ENCODE measurements at regions not wholly inside any gene's neighbourhood (a gene's known extent, or its start where the extent isn't known, plus 50 kb on each side); places are given as distances from the start of the nearest gene placed in this dataset.
A peak's percentile ranks its signal among the peaks of the same experiment; 100 is the strongest.

DNA sequence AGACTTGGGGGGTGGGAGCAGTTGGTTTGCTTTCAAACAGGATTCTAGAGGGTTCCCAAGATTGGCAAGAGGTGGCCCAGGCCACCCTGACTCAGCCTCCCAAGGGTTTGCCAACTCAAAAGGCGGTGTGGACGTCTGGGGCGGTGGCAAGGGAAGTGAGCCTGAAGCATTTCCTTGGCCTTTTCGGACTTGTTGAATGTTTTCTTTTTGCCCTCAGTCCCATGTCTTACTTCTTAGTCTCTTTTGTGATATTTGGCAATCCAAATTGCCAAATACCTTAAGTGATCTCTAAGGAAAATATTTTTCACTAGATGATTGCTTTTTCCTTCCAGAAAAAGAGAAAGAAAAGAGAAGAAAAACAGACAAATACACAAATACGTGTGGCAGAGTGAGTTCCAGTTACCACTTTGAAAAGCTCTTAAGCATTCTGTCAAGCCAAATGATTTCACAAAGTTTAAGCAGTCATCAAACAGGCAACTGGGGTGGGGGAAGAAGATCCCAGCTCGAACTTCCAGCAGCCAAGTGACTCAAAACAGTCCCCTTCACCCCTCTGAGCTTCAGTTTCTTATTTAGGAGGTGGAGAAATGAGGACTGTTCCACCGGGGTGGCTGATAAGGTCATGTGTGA is 374.6 kb upstream of the USP24 start:
- intact Hi-C loops (cut with micrococcal nuclease), result no loop called here
- ATAC-seq, result peak; percentile 44
- no peak for DNase-seq

DNA sequence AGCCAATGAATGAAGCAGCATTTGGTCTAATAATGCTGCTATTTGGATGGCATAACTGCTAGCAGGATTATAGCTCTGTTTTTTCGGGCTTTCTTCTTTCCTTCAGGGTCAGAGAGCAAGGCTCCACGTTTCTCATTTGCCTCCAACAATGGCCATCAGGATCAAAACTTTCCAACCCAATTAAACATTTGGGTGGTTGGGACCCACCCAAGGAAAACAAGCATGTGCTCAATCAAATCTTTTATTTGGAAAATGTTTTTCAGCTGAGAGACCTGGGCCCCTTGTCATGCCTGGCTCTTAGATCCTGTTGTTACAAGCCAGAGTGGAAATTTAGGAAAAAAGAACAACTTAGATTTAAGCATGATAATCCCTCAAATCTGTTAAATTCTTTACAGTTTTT is 373.1 kb upstream of the USP24 start:
- ATAC-seq, result no peak
- intact Hi-C loops (cut with micrococcal nuclease), result no loop called here
- DNase-seq, result no peak

DNA sequence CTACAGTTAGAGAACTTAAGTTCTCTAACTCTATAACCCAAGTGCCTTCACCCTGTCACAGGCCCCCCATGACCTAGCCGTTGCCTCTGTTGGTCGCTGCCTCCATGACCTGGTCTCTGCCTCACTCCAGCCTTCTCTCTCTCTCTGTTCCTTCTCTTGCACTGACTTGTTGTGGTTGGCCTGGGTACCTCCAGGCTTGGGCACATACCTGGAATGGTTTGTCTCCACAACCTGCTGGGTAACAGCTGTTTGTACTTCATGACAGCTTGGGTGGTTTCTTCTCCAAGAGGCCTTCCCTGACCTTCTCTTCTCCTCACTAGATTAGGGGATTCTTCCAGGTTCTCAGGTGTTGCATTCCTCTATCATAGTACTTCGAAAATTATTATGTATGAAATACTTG is 371.6 kb upstream of the USP24 start:
- ATAC-seq (no peak), DNase-seq (no peak)
- intact Hi-C loops (cut with micrococcal nuclease), result no loop called here

DNA sequence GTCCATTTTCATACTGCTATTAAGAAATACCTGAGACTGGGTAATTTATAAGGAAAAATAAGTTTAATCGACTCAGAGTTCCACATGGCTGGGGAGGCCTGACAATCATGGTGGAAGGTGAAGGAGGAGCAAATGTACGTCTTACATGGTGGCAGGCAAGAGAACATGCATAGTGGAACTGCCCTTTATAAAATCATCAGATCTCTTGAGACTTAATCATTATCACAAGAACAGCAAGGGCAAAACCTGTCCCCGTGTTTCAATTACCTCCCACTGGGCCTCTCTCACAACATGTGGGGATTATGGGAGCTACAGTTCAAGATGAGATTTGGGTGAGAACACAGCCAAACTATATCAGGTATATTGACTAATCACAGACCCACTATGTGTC is 370.2 kb upstream of the USP24 start:
- DNase-seq (no peak), ATAC-seq (no peak)
- intact Hi-C loops (cut with micrococcal nuclease), result no loop called here

DNA sequence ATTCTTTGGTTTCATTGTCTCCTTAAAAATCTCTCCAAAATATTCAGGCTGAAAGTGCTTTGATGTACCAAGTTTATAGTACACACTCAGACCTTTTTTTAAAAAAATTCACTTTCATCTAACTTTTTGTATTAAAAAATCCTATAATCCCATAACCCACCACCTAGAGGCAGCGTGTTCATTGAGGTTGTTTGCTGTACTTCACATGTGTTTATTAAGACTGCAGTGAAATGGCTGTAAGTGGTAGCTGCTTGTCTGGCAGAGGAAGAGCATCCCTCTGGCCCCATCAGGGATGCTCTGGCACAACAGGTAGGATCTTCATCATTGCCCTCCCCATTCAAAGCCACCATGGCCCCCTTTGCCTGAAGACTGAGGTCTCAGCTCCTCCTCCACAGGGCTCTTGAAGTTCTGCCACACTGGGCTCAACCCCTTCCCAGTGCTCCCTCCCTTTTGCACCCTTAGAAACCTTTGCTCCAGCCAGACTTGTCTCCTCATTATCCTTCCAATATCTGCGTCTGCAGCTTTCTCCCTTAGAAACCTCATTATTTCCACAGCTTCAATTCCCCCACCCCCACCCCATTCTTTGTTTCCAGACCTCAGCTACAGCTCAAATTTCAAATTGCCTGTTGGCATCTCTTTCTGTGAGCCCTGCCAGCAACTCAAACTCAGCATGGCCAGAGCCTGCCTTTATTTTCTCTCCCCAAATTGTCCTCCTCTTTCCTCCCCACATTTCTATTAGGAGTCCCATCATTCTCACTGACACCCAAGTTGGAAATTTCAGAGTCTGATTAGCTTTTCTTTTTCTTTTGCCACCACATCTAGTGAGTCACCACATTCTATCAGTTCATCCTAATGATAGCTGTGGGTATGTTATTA is 369.6 kb upstream of the USP24 start:
- DNase-seq, result no peak
- intact Hi-C loops (cut with micrococcal nuclease), result no loop called here
- ATAC-seq, result peak; percentile 34

DNA sequence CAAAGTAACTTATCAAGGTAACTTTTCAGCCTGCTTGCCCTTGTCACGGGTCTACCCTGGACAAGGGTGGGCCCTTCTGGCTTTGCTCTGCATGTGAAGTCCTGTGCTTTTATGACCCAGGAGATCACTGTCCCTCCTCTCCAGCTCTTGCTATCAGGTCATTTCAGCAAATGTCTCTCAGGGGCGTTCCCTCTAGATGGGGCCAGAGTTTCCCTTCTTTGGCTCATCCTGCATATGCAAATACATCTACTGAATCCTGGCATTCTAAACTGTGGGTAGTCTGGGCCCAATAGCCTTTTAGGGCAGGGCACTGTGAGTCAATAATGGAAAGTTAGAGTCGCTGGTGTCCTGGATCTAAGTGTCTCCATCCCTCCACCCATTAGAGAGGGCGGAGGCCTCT is 366.9 kb upstream of the USP24 start:
- no peak for DNase-seq
- intact Hi-C loops (cut with micrococcal nuclease), result no loop called here
- no peak for ATAC-seq

DNA sequence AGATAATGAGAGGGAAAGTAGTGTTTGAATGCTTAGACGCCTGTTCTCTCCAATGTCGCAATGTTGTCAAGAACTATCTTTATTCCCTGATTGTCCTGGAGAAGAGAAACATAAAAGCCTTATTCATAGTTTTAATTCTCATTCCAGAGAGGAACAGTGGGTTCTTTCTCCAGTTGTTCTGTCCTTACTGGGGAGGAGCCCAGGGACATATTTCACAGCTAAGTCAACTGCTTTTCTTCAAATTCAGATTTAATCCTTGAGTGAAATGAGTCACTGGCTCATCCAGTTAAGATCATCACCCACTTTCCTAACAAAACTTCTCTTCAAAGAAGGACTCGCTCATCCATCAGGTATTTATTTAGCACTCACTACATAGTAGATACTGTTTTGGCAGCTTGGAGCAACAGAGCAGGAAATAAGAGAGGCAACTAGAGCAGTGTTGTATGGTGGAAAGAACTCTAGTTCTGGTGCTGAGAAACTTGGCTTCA is 365.7 kb upstream of the USP24 start:
- DNase-seq, result no peak
- intact Hi-C loops (cut with micrococcal nuclease), result no loop called here
- ATAC-seq, result peak; percentile 84

DNA sequence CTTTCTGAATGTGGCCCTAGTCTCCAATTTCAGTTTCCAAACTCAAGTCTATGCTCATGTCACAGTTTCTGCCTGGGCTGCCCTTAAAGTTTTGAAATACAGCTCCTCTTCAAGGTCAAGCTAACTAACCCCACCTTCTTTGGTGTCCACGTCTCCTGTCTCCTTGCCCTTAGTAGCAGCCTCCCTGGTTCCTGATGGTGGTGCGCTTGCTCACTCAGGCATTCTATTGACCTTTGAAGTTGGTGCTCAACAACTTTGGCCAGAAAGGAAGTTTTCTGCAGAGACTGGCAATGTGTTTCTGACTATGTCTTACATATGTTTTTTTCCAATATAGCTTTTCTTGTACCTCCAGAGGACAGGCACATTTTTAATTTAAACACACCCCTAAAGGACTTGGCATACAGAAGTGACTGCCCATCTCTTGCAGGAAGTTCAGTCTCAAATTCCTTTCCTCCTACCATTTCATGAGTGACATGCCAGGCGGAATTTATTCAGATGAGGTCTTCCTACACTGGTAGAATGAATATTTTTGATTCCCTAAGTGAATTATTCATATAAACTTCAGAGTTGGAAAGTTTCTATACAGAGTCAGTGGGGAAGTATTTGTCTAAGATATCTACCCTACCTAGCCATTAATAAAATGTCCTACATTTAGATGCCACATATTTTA is 364.3 kb upstream of the USP24 start:
- intact Hi-C loops (cut with micrococcal nuclease), result no loop called here
- ATAC-seq (no peak), DNase-seq (no peak)

DNA sequence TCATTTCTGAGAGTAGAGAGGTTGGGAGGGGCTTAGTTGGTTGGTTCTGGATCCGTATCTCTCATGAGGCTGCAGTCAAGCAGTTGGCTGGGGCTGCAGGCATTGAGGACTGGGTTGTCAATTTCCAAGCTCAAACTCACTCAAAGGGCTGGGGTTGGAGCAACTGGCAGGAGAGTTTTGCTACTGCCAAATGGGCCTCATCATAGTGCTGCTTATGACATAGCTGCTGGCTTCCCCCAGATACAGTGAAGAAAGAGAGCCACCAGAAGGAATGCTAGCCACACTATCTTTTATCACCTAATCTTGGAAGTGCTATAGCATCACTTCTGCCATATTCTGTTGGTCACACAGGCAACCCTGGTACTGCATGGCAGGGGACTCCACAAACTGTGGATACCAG is 363.5 kb upstream of the USP24 start:
- ATAC-seq, result no peak
- intact Hi-C loops (cut with micrococcal nuclease), result no loop called here
- DNase-seq, result no peak

DNA sequence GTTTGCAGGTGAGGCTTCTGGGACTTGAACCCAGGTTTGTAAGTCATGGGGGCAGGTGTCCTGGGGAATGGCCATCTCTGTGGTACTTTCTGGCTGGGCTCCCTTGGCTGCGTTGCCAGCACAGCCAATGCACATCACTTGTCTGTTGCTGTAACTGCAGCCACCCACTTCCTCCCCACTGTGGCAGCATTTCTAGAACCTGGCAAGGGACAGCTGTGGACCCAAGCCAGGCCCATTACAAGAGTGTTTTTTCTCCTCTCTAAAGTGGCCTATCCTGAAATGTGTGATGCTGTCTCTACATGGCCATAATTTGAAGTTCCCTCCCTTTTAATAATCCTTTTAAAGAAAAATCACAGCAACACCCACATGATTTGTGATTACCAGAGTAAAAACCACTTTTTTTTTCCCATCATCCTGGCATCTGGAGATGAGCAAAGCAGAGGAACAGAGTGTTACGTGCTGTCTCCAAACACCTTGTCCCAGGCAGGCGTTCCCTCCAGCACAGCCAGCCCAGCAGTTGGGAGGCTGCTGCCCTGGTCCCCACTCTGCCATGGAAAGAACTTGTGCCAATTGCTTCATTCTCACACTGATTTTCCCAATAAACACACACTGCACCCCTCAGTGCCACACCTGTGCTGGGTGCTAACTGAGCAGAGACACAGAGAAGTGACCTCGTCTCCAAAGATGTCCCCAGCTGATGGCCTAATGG is 360.6 kb upstream of the USP24 start:
- DNase-seq (peak; percentile 67), ATAC-seq (peak; percentile 84)
- intact Hi-C loops (cut with micrococcal nuclease), result no loop called here

DNA sequence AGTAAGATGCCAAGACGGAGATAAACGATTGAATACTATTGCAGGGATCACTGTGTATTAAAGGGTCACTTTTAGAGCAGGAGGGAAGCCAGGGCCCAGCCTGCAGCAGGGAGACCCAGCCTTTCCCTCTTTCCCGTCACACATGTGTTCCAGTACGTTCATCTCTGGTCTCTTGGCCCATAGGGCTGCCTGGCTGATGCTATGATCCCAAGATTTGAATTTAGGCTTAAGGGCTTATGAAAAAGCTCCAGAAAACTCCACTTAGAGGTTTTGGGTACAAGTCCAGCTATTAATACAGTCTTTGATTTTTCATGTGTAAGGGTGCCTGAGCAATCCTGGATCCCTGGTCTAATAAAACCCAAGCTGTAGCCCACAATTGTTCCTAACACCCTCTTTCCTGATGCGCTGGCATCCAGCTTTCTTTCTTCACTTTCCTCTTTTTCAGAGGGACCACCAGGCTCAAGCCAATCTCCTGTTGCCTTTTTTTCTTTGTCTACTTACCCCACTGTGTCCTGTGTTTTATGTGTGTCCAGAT is 359.6 kb upstream of the USP24 start:
- DNase-seq (no peak), ATAC-seq (no peak)
- intact Hi-C loops (cut with micrococcal nuclease), result no loop called here

DNA sequence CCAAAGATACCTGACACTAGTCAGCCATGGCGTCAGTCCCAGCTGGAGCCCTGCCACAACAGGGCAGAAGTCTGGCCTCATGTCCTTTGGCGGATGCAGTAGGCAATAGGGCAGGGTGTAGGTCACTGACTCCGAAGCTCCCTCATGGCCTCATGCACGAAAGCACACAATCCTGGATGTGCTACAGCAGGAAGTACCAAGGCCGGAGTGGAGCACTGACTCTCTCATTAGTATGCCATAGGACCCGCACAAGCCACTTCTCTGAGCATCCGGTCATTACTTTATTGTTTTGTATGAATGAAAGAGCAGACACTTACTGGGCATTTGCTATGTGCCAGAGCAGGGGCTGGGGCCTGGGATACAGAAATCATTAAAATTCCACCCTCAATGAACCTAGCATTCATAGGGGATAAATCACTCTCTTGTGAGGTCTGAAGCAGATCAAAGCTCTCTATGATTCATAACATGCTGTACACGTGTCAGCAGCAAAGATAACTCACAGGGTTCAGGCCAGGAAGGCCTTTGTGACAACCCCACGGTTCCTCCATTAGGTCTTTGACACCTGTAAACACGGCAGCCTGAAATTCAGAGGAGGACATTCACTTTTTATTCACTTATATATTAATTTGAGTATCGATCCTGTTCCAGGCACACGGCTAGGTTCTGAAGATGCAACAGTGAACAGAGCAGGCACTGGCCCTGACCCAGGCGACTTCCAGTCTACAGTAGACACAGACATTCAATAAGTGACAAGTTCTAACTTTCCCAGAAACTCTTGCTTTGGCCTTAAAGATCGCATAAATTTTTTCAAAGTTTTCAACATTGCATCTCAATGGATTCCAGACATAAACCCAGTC is 357.9 kb upstream of the USP24 start:
- intact Hi-C loops (cut with micrococcal nuclease), result no loop called here
- ATAC-seq (peak; percentile 32), DNase-seq (no peak)

DNA sequence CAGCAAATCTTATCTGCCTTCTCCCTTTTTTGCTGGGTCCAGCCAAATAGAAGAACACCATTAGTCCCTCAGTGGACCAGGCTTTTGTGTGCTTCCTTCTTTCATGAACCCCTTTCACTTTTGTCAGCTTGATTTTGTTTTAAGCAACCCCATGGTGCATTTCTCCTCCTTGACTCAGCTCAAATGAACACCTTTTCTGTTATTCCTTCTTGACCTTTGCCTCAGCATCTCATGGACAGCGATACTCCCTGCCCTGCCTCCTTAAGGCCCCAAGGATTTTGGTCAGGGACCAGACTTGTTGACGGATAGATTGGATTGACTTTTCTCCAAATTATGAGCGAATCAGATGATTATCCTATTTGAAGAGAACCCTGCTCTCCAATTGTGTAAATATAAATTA is 356.6 kb upstream of the USP24 start:
- DNase-seq (no peak), ATAC-seq (no peak)
- intact Hi-C loops (cut with micrococcal nuclease), result no loop called here

DNA sequence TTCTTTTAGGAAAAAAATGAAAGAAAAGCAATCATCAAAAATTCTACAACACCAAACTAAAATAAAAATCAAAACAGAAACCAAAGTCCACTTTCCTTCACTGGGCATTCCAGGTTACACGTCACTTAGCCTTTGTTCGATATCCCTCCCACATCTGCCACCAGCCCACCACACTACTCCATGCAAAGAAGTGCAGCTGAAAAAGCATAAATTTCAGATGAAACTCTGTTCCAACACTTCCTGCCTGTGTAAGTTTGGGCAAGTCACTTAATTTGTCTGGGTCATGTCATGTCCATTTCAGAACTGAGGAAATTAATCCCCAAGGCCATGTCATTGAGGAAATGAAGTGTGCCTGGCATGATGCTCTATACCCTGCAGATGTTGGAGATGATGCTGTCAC is 354.3 kb upstream of the USP24 start:
- ATAC-seq, result no peak
- intact Hi-C loops (cut with micrococcal nuclease), result no loop called here
- no peak for DNase-seq

DNA sequence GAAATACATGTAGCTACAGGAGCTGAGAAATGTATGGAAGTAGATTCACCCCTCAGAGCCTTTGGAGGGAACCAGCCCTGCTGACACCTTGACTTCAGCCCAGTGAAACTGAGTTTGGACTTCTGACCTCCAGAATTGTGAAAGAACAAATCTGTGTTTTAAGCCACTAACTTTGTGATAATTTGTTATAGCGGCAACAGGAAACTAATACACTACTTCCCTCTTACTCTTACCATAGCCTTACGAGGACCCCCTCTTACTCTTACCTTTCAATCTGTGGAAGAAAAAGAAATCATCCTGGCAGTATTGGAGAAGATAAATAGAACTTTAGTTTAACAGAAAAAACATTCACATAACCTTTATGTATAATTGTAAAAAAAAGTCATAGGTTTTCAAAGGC is 353.6 kb upstream of the USP24 start:
- no peak for ATAC-seq
- DNase-seq, result no peak
- intact Hi-C loops (cut with micrococcal nuclease), result no loop called here

DNA sequence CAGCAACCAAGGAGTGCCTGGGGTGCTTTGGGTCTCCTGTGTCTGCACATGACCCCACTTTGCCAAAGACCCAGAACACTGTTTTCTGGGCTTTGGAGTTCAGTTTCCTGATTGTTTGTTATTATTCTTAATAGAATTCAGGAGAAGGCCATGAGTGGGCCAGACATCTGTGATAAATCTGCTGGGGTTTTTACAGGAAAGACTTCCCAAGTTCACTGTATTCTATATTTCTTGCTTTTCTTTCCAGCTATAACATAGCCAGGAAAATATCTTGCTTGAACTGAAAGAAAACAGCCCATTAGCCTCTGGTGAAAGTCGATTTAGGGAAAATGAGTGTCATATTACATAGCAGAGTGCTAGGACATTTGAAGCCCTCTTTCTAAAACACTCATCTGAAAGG is 345.1 kb upstream of the USP24 start:
- intact Hi-C loops (cut with micrococcal nuclease), result no loop called here
- DNase-seq, result no peak

DNA sequence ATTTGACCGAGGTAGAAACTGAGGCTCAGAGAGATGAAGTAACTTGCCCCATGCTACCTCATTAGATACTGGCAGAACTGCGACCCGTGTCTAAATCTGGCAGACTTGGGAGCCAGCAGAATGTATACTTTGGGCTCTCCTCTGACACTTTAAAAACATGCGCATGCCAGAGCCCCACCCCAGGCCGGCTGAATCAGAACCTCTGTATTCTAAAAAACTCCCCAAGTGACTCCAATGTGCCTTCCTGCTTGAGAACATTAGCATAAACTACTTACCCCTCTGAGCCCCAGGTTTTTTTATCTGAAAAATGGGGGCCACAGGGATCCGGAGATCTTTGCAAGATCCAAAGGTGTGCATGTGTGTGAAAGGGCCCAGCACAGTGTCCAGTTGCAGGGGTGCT is 344.7 kb upstream of the USP24 start:
- intact Hi-C loops (cut with micrococcal nuclease), result no loop called here
- ATAC-seq (no peak), DNase-seq (no peak)

More for the DNA sequence above, 345.1 kb upstream of the USP24 start:
- ATAC-seq, result no peak

DNA sequence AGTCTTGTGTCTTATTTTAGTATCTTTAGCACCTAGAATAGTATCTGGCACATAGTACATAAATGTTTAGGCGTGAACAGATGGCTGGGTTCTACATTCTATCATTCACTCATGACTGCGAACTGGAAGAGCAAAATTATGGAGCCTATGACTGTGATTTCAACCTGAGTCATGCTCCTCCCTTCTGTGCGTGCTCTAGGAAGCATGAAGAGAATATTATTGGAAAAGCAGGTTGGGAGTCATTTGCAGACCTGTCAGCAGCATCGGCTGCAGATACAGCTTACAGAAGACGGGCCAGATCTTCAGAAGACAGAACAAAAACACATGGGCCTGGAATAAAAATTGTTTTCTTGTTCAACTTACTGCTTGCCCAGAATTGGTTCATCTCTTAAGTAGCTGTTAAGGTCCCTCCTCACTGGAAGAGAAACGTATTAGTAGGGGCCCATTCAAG is 344.0 kb upstream of the USP24 start:
- ATAC-seq (peak; percentile 53), DNase-seq (no peak)
- intact Hi-C loops (cut with micrococcal nuclease), result no loop called here

DNA sequence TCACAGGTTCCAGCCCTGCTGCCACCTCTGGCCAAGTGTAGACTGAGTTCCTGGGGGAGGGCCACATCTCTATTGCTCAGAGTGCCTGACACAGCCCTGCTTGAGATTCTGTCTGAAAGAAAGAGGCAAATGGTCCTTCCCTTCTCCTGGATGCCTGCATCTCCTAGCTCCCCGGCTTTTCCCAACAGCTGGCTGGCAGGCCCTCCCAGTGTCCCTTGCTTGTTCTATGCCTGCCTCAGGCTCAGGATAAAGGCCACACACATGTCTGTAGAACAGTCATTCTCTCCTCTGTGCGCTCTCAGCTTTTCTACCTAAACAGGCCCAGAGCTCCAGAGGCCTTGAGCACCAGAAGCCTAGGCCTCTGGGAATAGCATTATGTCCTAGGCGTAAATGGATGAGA is 343.4 kb upstream of the USP24 start:
- DNase-seq (no peak), ATAC-seq (peak; percentile 24)
- intact Hi-C loops (cut with micrococcal nuclease), result no loop called here

Data from left ventricle myocardium superior (tissue), 1 donor.